ENCODE measurements at regions not wholly inside any gene's neighbourhood (a gene's known extent, or its start where the extent isn't known, plus 50 kb on each side); places are given as distances from the start of the nearest gene placed in this dataset.
"Not testable (repeated sequence)": the region's sequence is repeated elsewhere in the genome, so short reads cannot be mapped to it uniquely, and the experiment has no call there.

DNA sequence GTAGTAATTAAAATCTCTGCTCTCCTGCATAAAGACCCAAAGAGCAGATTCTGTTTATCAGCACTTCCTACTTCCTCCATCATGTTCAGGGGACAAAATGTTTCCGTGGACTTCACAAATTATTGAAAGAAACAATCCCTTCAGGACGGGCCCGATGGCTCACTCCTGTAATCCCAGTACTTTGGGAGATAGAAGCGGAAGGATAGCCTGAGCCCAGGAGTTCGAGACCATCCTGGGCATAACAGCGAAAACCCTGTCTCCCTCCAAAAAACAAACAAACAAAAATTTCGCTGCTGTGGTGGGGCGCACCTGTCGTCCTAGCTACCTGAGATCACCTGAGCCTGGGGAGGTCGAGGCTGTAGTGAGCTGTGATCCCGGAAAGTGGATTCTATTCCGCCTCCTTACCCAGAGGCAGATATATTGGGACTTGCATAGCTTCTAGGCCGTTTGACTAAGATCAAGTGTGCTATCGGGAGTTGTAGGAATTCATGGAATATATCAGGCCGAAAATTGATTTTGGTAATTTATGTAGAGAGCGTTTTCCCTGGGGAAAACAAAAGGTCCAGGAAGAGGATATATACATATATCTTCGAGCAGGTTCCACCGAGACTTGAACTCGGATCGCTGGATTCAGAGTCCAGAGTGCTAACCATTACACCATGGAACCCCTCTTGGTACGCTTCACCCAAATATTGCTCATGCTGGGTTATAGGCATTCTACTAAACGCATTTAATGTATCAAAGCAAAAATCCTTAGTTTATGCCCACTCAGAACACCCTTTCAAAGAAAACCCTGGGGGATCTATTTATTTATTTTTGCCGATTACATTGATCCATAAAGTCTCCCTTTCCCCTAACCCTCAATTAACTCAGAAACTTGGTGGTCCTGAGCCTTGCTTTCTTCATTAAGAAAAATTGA lies 74.5 kb upstream of the ZNF184 start:
- peak; percentile 60 for DNase-seq (ENCODE audit: low read depth)
- H3K4me3 ChIP-seq (ENCODE audit: low read depth, low read length), result peak overlapping the region; percentile 41
- TF ChIP-seq, protein P1, sequence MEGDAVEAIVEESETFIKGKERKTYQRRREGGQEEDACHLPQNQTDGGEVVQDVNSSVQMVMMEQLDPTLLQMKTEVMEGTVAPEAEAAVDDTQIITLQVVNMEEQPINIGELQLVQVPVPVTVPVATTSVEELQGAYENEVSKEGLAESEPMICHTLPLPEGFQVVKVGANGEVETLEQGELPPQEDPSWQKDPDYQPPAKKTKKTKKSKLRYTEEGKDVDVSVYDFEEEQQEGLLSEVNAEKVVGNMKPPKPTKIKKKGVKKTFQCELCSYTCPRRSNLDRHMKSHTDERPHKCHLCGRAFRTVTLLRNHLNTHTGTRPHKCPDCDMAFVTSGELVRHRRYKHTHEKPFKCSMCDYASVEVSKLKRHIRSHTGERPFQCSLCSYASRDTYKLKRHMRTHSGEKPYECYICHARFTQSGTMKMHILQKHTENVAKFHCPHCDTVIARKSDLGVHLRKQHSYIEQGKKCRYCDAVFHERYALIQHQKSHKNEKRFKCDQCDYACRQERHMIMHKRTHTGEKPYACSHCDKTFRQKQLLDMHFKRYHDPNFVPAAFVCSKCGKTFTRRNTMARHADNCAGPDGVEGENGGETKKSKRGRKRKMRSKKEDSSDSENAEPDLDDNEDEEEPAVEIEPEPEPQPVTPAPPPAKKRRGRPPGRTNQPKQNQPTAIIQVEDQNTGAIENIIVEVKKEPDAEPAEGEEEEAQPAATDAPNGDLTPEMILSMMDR (IDR thresholded peaks at IDR 0.05; ENCODE audit: insufficient read depth, low read depth, low read length), result no peak

DNA sequence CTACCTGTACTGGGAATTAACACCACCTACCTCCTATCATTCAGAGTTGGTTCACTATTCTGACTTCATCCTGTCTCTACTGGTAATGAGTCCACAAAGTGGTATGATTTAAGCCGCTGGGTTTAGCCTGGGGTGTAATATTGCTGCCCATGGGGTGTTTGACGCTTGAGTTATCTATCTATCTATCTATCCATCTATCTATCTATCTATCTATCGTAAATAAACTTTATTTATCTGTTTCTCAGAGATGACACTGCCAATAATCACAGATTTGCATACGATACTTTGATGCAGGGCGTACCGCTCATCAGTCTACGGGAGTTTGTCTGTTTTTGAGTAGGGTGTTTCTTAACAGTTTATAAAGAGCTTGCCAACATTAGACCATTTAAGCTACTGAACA lies 73.6 kb upstream of the ZNF184 start:
- no peak for DNase-seq (ENCODE audit: low read depth)
- no peak overlapping the region for H3K4me3 ChIP-seq (ENCODE audit: low read depth, low read length)
- TF ChIP-seq, protein P1 (IDR thresholded peaks at IDR 0.05; ENCODE audit: insufficient read depth, low read depth, low read length), result no peak

DNA sequence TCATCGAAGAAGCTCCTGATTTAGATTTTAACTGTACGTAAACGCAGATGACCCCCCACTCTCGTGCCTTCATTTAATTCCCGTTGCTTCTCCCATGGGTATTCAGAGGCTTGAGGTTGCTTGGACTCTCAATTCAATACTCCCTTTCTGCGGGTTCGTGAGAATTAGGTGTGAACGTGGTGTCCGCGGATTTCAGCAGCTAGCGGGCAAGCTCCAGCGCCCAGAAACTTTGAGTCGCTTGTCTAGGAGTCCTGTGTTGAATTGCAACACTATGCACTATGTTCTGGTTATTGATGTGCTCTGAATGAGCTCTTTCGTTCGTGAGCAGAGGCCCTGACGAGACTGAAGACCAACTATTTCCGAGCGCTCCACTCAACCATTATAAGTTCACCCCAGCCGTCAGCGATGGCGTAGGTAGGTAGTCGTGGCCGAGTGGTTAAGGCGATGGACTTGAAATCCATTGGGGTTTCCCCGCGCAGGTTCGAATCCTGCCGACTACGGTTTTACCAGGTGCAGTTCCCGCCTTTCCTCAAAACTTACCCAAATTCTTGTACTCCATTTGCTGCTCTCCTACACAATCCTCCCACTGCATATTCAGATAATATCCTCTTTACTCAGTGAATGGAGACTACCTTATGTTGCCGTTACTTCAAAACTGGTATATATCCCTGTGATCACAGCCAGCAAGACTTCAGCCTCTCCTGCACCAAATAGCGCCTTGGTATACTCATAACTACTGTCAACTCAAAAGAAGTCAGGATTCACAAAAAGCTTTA lies 72.6 kb upstream of the ZNF184 start:
- peak; percentile 41 for DNase-seq (ENCODE audit: low read depth)
- H3K4me3 ChIP-seq (ENCODE audit: low read depth, low read length), result peak overlapping the region; percentile 55
- TF ChIP-seq, protein P1 (IDR thresholded peaks at IDR 0.05; ENCODE audit: insufficient read depth, low read depth, low read length), result no peak

DNA sequence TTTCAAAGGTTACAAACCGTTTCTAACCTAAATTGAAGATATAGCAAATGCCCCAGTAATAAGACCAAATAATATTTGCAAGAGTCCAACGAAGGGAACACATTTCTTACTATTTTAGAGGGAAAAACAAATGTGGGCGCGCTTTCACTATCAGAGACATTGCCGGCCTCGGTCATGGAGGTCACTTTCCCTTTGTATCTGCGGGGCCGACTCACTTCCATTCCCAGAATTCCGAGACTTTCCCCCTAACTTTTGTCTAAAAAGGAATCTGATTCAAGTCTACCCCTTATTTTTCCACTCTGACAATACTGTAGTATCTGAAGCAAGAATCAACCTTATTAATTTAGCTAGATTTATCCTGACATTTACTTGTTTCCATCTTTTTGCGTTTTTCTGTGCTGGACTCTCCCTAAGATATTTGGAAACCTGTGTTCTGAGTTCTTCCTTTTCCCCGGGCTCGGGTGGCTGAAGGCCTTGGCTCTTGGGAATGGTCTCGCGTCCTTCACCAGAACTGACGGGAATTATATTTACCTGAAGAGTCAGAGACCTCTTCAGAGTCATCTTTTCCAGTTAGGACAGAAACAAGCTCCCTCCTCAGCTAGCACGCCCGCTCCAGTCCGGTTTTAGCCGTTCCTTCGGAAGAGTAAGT lies 71.8 kb upstream of the ZNF184 start:
- DNase-seq (ENCODE audit: low read depth), result peak; percentile 12
- TF ChIP-seq, protein P1 (IDR thresholded peaks at IDR 0.05; ENCODE audit: insufficient read depth, low read depth, low read length), result no peak
- H3K4me3 ChIP-seq (ENCODE audit: low read depth, low read length), result peak overlapping the region; percentile 55

DNA sequence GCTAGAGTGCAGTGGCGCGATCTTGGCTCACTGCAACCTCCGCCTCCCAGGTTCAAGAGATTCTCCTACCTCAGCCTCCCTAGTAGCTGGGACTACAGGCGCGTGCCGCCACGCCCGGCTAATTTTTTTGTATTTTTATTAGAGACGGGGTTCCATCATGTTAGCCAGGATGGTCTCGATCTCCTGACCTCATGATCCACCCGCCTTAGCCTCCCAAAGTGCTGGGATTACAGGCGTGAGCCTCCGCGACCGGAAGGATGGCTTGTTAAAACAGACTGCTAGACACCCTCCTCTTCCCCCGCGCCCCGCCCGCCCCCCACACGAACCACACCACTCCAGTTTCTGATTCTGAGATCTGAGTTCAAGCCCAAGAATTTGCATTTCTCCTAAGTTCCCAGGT lies 71.2 kb upstream of the ZNF184 start:
- H3K4me3 ChIP-seq (ENCODE audit: low read depth, low read length), result peak overlapping the region; percentile 55
- not testable (repeated sequence) for DNase-seq (ENCODE audit: low read depth)

DNA sequence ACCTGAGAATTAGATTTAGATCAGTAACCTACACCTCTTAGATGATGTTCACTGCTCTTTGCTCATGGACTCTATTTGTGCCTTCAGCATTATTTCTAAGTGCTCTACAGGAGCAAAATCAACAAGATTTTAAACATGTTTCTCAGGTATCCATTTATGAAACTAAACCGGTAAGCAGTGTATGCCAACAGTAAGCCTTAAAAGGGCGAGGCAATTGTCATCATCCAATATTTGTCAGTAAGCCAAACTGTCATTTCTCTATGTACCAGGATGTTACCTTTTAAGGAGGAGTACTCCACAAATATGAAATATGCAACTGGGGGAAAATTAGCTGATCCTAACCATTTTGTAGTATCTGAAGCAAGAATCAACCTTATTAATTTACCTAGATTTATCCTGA lies 69.6 kb upstream of the ZNF184 start:
- TF ChIP-seq, protein P1 (IDR thresholded peaks at IDR 0.05; ENCODE audit: insufficient read depth, low read depth, low read length), result no peak
- no peak overlapping the region for H3K4me3 ChIP-seq (ENCODE audit: low read depth, low read length)
- DNase-seq (ENCODE audit: low read depth), result no peak

DNA sequence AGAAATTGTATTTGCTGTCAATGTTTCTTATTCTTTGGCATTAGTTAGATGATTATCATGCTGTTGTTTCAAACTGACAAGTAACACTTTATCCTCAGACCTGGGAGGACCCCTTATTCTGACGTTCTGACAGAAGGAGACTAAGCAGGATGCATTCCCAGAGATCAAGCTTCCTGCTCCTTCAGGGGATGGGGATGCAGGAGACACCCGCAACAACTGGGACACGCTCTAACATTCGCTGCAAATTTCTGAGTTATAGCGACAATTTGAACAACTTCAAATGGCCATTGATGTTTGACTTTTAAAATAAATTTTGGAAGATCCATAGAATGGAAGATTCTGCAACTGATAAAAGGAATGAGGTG lies 69.0 kb upstream of the ZNF184 start:
- TF ChIP-seq, protein P1 (IDR thresholded peaks at IDR 0.05; ENCODE audit: insufficient read depth, low read depth, low read length), result no peak
- no peak overlapping the region for H3K4me3 ChIP-seq (ENCODE audit: low read depth, low read length)
- no peak for DNase-seq (ENCODE audit: low read depth)

Data from fibroblast of villous mesenchyme (primary cell).